GM23338 (cell line): ENCODE measurements at regions not wholly inside any gene's neighbourhood (a gene's known extent, or its start where the extent isn't known, plus 50 kb on each side); places are given as distances from the start of the nearest gene placed in this dataset.

ENCODE experiments used
- ATAC-seq: fragments of 200-7000 bp; cut with Tn5 transposase; 3 replicates; pipeline ENCODE4 v1.9.1; 2020
- DNase-seq: peaks from one replicate; pipeline ENCODE4 v3.0.0-alpha.2; 2015; ENCODE audit warnings: low spot score
- H2AFZ ChIP-seq: fragments of 200-600 bp; sonication (generic); 2 replicates; pipeline ENCODE4 v1.8.0; 2016; ENCODE audit warnings: antibody characterized with exemption, mild to moderate bottlenecking, moderate library complexity
- H3F3A ChIP-seq: fragments of 200-600 bp; sonication (generic); replicated peaks from 2 replicates; pipeline ENCODE4 v1.8.0; 2017; ENCODE audit warnings: antibody characterized with exemption, mixed run types, low read depth
- H3K27ac ChIP-seq: fragments of 200-600 bp; sonication (generic); 2 replicates; pipeline ENCODE4 v1.6.1; 2016; ENCODE audit warnings: low read depth
- H3K27me3 ChIP-seq: fragments of 200-600 bp; sonication (generic); 2 replicates; pipeline ENCODE4 v1.8.0; 2016; ENCODE audit warnings: mild to moderate bottlenecking, mixed run types, moderate library complexity; ENCODE audit not compliant: insufficient read depth
- H3K36me3 ChIP-seq: fragments of 200-600 bp; sonication (generic); 2 replicates; pipeline ENCODE4 v1.8.0; 2016; ENCODE audit warnings: mild to moderate bottlenecking; ENCODE audit not compliant: insufficient read depth
- H3K4me1 ChIP-seq: fragments of 200-600 bp; sonication (generic); 2 replicates; pipeline ENCODE4 v1.8.0; 2016; ENCODE audit warnings: mild to moderate bottlenecking, moderate library complexity; ENCODE audit not compliant: insufficient read depth
- H3K4me2 ChIP-seq: fragments of 200-600 bp; sonication (generic); 2 replicates; pipeline ENCODE4 v1.7.1; 2017; ENCODE audit warnings: mixed run types
- H3K4me3 ChIP-seq: fragments of 200-600 bp; sonication (generic); 2 replicates; pipeline ENCODE4 v1.6.1; 2016; ENCODE audit warnings: mixed run types
- H3K79me2 ChIP-seq: fragments of 200-600 bp; sonication (generic); replicated peaks from 2 replicates; pipeline ENCODE4 v1.8.0; 2017; ENCODE audit warnings: mild to moderate bottlenecking; ENCODE audit not compliant: insufficient read depth
- H3K9me2 ChIP-seq: fragments of 200-600 bp; sonication (generic); 2 replicates; pipeline ENCODE4 v1.8.0; 2017; ENCODE audit not compliant: insufficient read depth
- H4K20me1 ChIP-seq: fragments of 200-600 bp; sonication (generic); replicated peaks from 2 replicates; pipeline ENCODE4 v1.8.0; 2017; ENCODE audit warnings: mild to moderate bottlenecking; ENCODE audit not compliant: insufficient read depth
- H3K27ac Mint-ChIP-seq: 2 replicates; pipeline ENCODE4 v1.8.0; 2020; ENCODE audit warnings: inconsistent platforms, mild to moderate bottlenecking, moderate library complexity, mixed read lengths
- H3K27me3 Mint-ChIP-seq: 3 replicates; pipeline ENCODE4 v1.8.0; 2022; ENCODE audit warnings: low read depth, mild to moderate bottlenecking, moderate library complexity, mixed read lengths, inconsistent platforms; ENCODE audit not compliant: insufficient read depth, poor library complexity
- H3K36me3 Mint-ChIP-seq: 3 replicates; pipeline ENCODE4 v1.8.0; 2021; ENCODE audit warnings: low read depth, mild to moderate bottlenecking, inconsistent platforms, moderate library complexity, mixed read lengths
- H3K4me1 Mint-ChIP-seq: 3 replicates; pipeline ENCODE4 v1.8.0; 2020; ENCODE audit warnings: mild to moderate bottlenecking, inconsistent platforms, mixed read lengths
- H3K4me3 Mint-ChIP-seq: 3 replicates; pipeline ENCODE4 v1.8.0; 2021; ENCODE audit warnings: moderate library complexity, mild to moderate bottlenecking, inconsistent platforms, mixed read lengths
- H3K9me3 Mint-ChIP-seq: 3 replicates; pipeline ENCODE4 v1.8.0; 2020; ENCODE audit warnings: moderate library complexity, mild to moderate bottlenecking, inconsistent platforms, mixed read lengths
- CREB1 ChIP-seq: fragments of 250-450 bp; sonication (Bioruptor Pico); IDR thresholded peaks from 2 replicates; pipeline ENCODE4 v1.5.0; 2020; ENCODE audit warnings: low read depth, mild to moderate bottlenecking, moderate library complexity
- CTCF ChIP-seq, 2 experiments: fragments of 200-600 bp in 1 of 2; sonication (generic) in 1 of 2; conservative IDR thresholded peaks; 2 replicates each; pipeline versions ENCODE4 v1.5.1 to v1.6.1; 2016 to 2017; ENCODE audit warnings: antibody characterized with exemption in 2 of 2, low read depth in 2 of 2, mild to moderate bottlenecking in 2 of 2, moderate library complexity in 1 of 2
- JUNB ChIP-seq: IDR thresholded peaks from one replicate; pipeline ENCODE4 v1.6.1; 2016; ENCODE audit warnings: antibody characterized with exemption; ENCODE audit not compliant: unreplicated experiment
- REST ChIP-seq: IDR thresholded peaks from one replicate; pipeline ENCODE4 v1.6.1; 2018; ENCODE audit warnings: antibody characterized with exemption; ENCODE audit not compliant: unreplicated experiment
- TF ChIP-seq, protein P1 (sequence below): fragments of 250-450 bp; sonication (Bioruptor Pico); IDR thresholded peaks from 2 replicates; pipeline ENCODE4 v1.5.0; 2020; ENCODE audit warnings: mild to moderate bottlenecking, moderate library complexity

DNA sequence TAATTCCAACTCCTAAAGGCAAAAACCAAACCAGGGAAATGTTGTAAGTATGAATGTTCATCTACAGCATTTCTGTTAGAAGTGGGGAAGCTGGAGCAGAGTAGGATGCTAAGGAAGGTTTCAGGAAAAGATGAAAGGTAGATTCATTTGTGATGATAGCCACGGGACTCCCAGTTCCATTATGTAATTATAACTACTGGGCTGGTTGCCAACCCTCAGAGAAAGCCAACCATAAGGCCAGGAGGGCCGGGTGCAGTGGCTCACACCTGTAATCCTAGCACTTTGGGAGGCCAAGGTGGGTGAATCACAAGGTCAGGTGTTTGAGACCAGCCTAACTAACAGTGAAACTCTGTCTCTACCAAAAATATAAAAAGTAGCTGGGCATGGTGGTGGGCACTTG, 288.9 kb upstream of the ETAA1 start (continued):
- TF ChIP-seq, protein P1, sequence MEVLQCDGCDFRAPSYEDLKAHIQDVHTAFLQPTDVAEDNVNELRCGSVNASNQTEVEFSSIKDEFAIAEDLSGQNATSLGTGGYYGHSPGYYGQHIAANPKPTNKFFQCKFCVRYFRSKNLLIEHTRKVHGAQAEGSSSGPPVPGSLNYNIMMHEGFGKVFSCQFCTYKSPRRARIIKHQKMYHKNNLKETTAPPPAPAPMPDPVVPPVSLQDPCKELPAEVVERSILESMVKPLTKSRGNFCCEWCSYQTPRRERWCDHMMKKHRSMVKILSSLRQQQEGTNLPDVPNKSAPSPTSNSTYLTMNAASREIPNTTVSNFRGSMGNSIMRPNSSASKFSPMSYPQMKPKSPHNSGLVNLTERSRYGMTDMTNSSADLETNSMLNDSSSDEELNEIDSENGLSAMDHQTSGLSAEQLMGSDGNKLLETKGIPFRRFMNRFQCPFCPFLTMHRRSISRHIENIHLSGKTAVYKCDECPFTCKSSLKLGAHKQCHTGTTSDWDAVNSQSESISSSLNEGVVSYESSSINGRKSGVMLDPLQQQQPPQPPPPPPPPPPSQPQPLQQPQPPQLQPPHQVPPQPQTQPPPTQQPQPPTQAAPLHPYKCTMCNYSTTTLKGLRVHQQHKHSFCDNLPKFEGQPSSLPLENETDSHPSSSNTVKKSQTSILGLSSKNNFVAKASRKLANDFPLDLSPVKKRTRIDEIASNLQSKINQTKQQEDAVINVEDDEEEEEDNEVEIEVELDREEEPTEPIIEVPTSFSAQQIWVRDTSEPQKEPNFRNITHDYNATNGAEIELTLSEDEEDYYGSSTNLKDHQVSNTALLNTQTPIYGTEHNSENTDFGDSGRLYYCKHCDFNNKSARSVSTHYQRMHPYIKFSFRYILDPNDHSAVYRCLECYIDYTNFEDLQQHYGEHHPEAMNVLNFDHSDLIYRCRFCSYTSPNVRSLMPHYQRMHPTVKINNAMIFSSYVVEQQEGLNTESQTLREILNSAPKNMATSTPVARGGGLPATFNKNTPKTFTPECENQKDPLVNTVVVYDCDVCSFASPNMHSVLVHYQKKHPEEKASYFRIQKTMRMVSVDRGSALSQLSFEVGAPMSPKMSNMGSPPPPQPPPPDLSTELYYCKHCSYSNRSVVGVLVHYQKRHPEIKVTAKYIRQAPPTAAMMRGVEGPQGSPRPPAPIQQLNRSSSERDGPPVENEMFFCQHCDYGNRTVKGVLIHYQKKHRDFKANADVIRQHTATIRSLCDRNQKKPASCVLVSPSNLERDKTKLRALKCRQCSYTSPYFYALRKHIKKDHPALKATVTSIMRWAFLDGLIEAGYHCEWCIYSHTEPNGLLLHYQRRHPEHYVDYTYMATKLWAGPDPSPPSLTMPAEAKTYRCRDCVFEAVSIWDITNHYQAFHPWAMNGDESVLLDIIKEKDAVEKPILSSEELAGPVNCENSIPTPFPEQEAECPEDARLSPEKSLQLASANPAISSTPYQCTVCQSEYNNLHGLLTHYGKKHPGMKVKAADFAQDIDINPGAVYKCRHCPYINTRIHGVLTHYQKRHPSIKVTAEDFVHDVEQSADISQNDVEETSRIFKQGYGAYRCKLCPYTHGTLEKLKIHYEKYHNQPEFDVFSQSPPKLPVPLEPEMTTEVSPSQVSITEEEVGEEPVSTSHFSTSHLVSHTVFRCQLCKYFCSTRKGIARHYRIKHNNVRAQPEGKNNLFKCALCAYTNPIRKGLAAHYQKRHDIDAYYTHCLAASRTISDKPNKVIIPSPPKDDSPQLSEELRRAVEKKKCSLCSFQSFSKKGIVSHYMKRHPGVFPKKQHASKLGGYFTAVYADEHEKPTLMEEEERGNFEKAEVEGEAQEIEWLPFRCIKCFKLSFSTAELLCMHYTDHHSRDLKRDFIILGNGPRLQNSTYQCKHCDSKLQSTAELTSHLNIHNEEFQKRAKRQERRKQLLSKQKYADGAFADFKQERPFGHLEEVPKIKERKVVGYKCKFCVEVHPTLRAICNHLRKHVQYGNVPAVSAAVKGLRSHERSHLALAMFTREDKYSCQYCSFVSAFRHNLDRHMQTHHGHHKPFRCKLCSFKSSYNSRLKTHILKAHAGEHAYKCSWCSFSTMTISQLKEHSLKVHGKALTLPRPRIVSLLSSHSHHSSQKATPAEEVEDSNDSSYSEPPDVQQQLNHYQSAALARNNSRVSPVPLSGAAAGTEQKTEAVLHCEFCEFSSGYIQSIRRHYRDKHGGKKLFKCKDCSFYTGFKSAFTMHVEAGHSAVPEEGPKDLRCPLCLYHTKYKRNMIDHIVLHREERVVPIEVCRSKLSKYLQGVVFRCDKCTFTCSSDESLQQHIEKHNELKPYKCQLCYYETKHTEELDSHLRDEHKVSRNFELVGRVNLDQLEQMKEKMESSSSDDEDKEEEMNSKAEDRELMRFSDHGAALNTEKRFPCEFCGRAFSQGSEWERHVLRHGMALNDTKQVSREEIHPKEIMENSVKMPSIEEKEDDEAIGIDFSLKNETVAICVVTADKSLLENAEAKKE (CRISPR knock-in tag), result no peak
- no peak for TF ChIP-seq JUNB

DNA sequence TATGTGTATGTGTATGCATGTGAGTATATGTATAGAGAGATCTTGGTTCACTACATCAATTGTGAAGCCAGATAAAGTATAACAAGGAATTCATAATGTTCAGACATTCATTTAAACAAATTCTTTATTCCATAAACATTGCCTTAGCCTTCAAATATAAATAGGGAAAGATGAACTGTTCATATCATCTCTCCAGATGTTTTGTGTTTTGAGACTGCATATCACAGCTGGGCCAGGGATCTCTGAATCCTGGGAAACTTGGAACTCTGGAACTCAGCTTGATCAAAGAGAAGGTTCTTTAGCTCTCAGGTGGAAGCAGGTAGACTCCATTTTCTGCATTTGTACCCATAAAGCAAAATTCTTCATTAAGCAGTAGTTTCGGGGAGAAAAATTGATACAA, 272.6 kb upstream of the ETAA1 start:
- Histone ChIP-seq H2AFZ (no peak overlapping the region), H3F3A (no peaks in the 10 kb centered on the region), H3K27me3 (no peaks in the 10 kb centered on the region), H3K79me2 (no peaks in the 10 kb centered on the region), H3K4me2 (no peak overlapping the region), H3K27ac (no peak overlapping the region), H3K9me2 (no peaks in the 10 kb centered on the region; the same call in 1 of the 2 replicates), H3K36me3 (no peaks in the 10 kb centered on the region), H4K20me1 (no peaks in the 10 kb centered on the region), H3K4me3 (no peak overlapping the region), H3K4me1 (no peaks in the 10 kb centered on the region)
- ATAC-seq (no peak), DNase-seq (no peak)
- Mint-ChIP-seq H3K27ac (no peak overlapping the region), H3K9me3 (no peaks in the 10 kb centered on the region; the same call in 2 of the 3 replicates), H3K27me3 (no peaks in the 10 kb centered on the region), H3K4me1 (0 out of 3 replicates have a peak, but pooled peaks cover 2% of the 10 kb centered on the region), H3K4me3 (no peak overlapping the region), H3K36me3 (no peaks in the 10 kb centered on the region)
- TF ChIP-seq REST, result no peak
- no peak for TF ChIP-seq CREB1
- TF ChIP-seq CTCF (conservative IDR thresholded peaks at IDR 0.05; ENCODE audit: low read depth in 2 of 2), result no peak
